NCI-H2081 (cell line): ENCODE measurements at regions not wholly inside any gene's neighbourhood (a gene's known extent, or its start where the extent isn't known, plus 50 kb on each side); places are given as distances from the start of the nearest gene placed in this dataset.
A peak's percentile ranks its signal among the peaks of the same experiment; 100 is the strongest.
"Not testable (repeated sequence)": the region's sequence is repeated elsewhere in the genome, so short reads cannot be mapped to it uniquely, and the experiment has no call there.

Source experiments
- DNase-seq, 2 experiments: peaks; one replicate each; lab custom pipeline; 2025; lab: John Stamatoyannopoulos, UW

- DNase-seq: no peak
Measured at GRCh38 chr20:53872561-53873229, 197.7 kb downstream of the BCAS1 start.

- DNase-seq: no peak
Measured at GRCh38 chr20:53872081-53872541, 198.3 kb downstream of the BCAS1 start.

- DNase-seq: no peak
Measured at GRCh38 chr20:53871541-53871940, 198.9 kb downstream of the BCAS1 start.

- peak in 1 of 2 experiments; percentile 24 for DNase-seq
Measured at GRCh38 chr20:53870426-53871315, 199.7 kb downstream of the BCAS1 start.

GRCh38 chr20:53869466-53870258, 200.7 kb downstream of the BCAS1 start:
- peak; percentile 5 to 43 for DNase-seq

GRCh38 chr20:53867741-53868351, 202.5 kb downstream of the BCAS1 start:
- no peak for DNase-seq

- DNase-seq: no peak
Measured at GRCh38 chr20:53866794-53867740, 203.3 kb downstream of the BCAS1 start.

GRCh38 chr20:53865901-53866793, 204.2 kb downstream of the BCAS1 start:
- DNase-seq: no peak

GRCh38 chr20:53864765-53865683, 205.4 kb downstream of the BCAS1 start:
- DNase-seq: not testable (repeated sequence)

GRCh38 chr20:53863923-53864641, 206.3 kb downstream of the BCAS1 start:
- DNase-seq: not testable (repeated sequence)

- not testable (repeated sequence) for DNase-seq
Measured at GRCh38 chr20:53863535-53863922, 206.9 kb downstream of the BCAS1 start.

GRCh38 chr20:53863039-53863438, 207.4 kb downstream of the BCAS1 start:
- not testable (repeated sequence) for DNase-seq

- DNase-seq: not testable (repeated sequence)
Measured at GRCh38 chr20:53862490-53862889, 207.9 kb downstream of the BCAS1 start.

- not testable (repeated sequence) for DNase-seq
Measured at GRCh38 chr20:53862136-53862397, 208.3 kb downstream of the BCAS1 start.

- DNase-seq: no peak
Measured at GRCh38 chr20:53859684-53860083, 210.7 kb downstream of the BCAS1 start.

- not testable (repeated sequence) for DNase-seq
Measured at GRCh38 chr20:53859009-53859408, 211.4 kb downstream of the BCAS1 start.

- not testable (repeated sequence) for DNase-seq
Measured at GRCh38 chr20:53858516-53858915, 211.9 kb downstream of the BCAS1 start.

GRCh38 chr20:53857723-53858236, 212.6 kb downstream of the BCAS1 start:
- DNase-seq: no peak
